Smooth muscle cell (in vitro differentiated cells): ENCODE measurements at regions not wholly inside any gene's neighbourhood (a gene's known extent, or its start where the extent isn't known, plus 50 kb on each side); places are given as distances from the start of the nearest gene placed in this dataset.
A peak's percentile ranks its signal among the peaks of the same experiment; 100 is the strongest.

ENCODE experiments used
- DNase-seq: peaks from one replicate; lab custom pipeline; 2025; ENCODE audit not compliant: unreplicated experiment; lab: John Stamatoyannopoulos, UW
- H2AFZ ChIP-seq: fragments of 200-600 bp; sonication (generic); 2 replicates; pipeline ENCODE4 v1.6.0; 2016; ENCODE audit warnings: antibody characterized with exemption, low read depth, mild to moderate bottlenecking
- H3F3A ChIP-seq: fragments of 200-600 bp; sonication (generic); 2 replicates; pipeline ENCODE4 v1.6.0; 2017; ENCODE audit warnings: antibody characterized with exemption, low read depth
- H3K27ac ChIP-seq: fragments of 200-600 bp; sonication (generic); 2 replicates; pipeline ENCODE4 v1.5.1; 2016; ENCODE audit warnings: low read depth, mild to moderate bottlenecking
- H3K27me3 ChIP-seq: fragments of 200-600 bp; sonication (generic); 2 replicates; pipeline ENCODE4 v1.6.1; 2016; ENCODE audit warnings: low read depth, mild to moderate bottlenecking
- H3K36me3 ChIP-seq: fragments of 200-600 bp; sonication (generic); 2 replicates; pipeline ENCODE4 v1.5.1; 2016; ENCODE audit warnings: low read depth
- H3K4me1 ChIP-seq: fragments of 200-600 bp; sonication (generic); 2 replicates; pipeline ENCODE4 v1.5.1; 2016; ENCODE audit warnings: low read depth
- H3K4me2 ChIP-seq: fragments of 200-600 bp; sonication (generic); 2 replicates; pipeline ENCODE4 v1.6.0; 2016; ENCODE audit warnings: mild to moderate bottlenecking
- H3K4me3 ChIP-seq: fragments of 200-600 bp; sonication (generic); 2 replicates; pipeline ENCODE4 v1.5.1; 2016; ENCODE audit warnings: mild to moderate bottlenecking
- H3K79me2 ChIP-seq: fragments of 200-600 bp; sonication (generic); 2 replicates; pipeline ENCODE4 v1.6.0; 2016; ENCODE audit warnings: low read depth, mild to moderate bottlenecking
- H3K9ac ChIP-seq: fragments of 200-600 bp; sonication (generic); 2 replicates; pipeline ENCODE4 v1.6.0; 2016; ENCODE audit warnings: low read depth
- H3K9me3 ChIP-seq: fragments of 200-600 bp; sonication (generic); replicated peaks from 2 replicates; pipeline ENCODE4 v1.5.1; 2016; ENCODE audit warnings: low read depth
- H4K20me1 ChIP-seq: fragments of 200-600 bp; sonication (generic); 2 replicates; pipeline ENCODE4 v1.6.0; 2016; ENCODE audit warnings: low read depth
- CTCF ChIP-seq: fragments of 200-600 bp; sonication (generic); IDR thresholded peaks from 2 replicates; pipeline ENCODE4 v1.5.1; 2017; ENCODE audit warnings: borderline replicate concordance, mild to moderate bottlenecking, antibody characterized with exemption; ENCODE audit not compliant: insufficient read depth, poor library complexity, severe bottlenecking
- WGBS: methylation state at CpG from one replicate; pipeline ENCODE4 v1.1.7; 2016; ENCODE audit warnings: low lambda C conversion rate; 5-methylcytosine and 5-hydroxymethylcytosine counted together

- no peak overlapping the region for H3K9ac ChIP-seq
- no peaks in the 10 kb centered on the region for H3K36me3 ChIP-seq
- H3F3A ChIP-seq = no peaks in the 10 kb centered on the region
- peak overlapping the region; percentile 96 for H3K27ac ChIP-seq
- no peaks in the 10 kb centered on the region for H3K27me3 ChIP-seq
- H3K79me2 ChIP-seq = no peaks in the 10 kb centered on the region
- WGBS = 70% methylated on average over 3 of the region's 3 CpGs
- H3K4me2 ChIP-seq = peak overlapping the region; percentile 74
- TF ChIP-seq CTCF = no peak
- H3K4me3 ChIP-seq = no peak overlapping the region
- H4K20me1 ChIP-seq = no peaks in the 10 kb centered on the region
- H2AFZ ChIP-seq = no peak overlapping the region
- H3K9me3 ChIP-seq = no peaks in the 10 kb centered on the region
- peaks cover 5% of the 10 kb centered on the region for H3K4me1 ChIP-seq
- DNase-seq = no peak
These were observed 106.3 kb upstream of the CARD18 start for GRCh38 chr11:105245781-105246315.

- H3K36me3 ChIP-seq = no peaks in the 10 kb centered on the region
- H3K4me1 ChIP-seq = peaks cover 5% of the 10 kb centered on the region
- peak overlapping the region; percentile 96 for H3K27ac ChIP-seq
- no peaks in the 10 kb centered on the region for H4K20me1 ChIP-seq
- H3K9me3 ChIP-seq = no peaks in the 10 kb centered on the region
- 26% methylated on average over 4 of the region's 4 CpGs for WGBS
- H3K9ac ChIP-seq = peak overlapping the region; percentile 85
- no peak for DNase-seq
- H3K4me3 ChIP-seq = no peak overlapping the region
- H3K4me2 ChIP-seq = peak overlapping the region; percentile 74
- H2AFZ ChIP-seq = peak overlapping the region; percentile 71
- H3K27me3 ChIP-seq = no peaks in the 10 kb centered on the region
- no peaks in the 10 kb centered on the region for H3F3A ChIP-seq
- no peaks in the 10 kb centered on the region for H3K79me2 ChIP-seq
- TF ChIP-seq CTCF = no peak
These were observed 104.7 kb upstream of the CARD18 start for GRCh38 chr11:105244160-105244825.

- Histone ChIP-seq H3K9me3 (no peaks in the 10 kb centered on the region), H3K9ac (no peak overlapping the region), H3K27ac (no peak overlapping the region), H3K27me3 (no peaks in the 10 kb centered on the region), H3K4me3 (no peak overlapping the region), H3F3A (no peaks in the 10 kb centered on the region), H2AFZ (no peak overlapping the region), H3K4me2 (no peak overlapping the region), H4K20me1 (no peaks in the 10 kb centered on the region), H3K79me2 (no peaks in the 10 kb centered on the region), H3K36me3 (no peaks in the 10 kb centered on the region), H3K4me1 (peaks cover 5% of the 10 kb centered on the region)
- 100% methylated on average over 1 of the region's 1 CpG for WGBS
- DNase-seq = no peak
- no peak for TF ChIP-seq CTCF
These were observed 101.6 kb upstream of the CARD18 start for GRCh38 chr11:105241136-105241535.

- no peaks in the 10 kb centered on the region for H3K79me2 ChIP-seq
- no peaks in the 10 kb centered on the region for H3K9me3 ChIP-seq
- H3K27ac ChIP-seq = no peak overlapping the region
- no peak for DNase-seq
- no peak overlapping the region for H3K4me3 ChIP-seq
- TF ChIP-seq CTCF = no peak
- H3K9ac ChIP-seq = no peak overlapping the region
- no peaks in the 10 kb centered on the region for H3K36me3 ChIP-seq
- no peaks in the 10 kb centered on the region for H3F3A ChIP-seq
- no peaks in the 10 kb centered on the region for H3K27me3 ChIP-seq
- H3K4me2 ChIP-seq = no peak overlapping the region
- 51% methylated on average over 2 of the region's 2 CpGs for WGBS
- peak overlapping the region; percentile 44 for H2AFZ ChIP-seq
- H4K20me1 ChIP-seq = no peaks in the 10 kb centered on the region
- no peaks in the 10 kb centered on the region for H3K4me1 ChIP-seq
These were observed 97.1 kb upstream of the CARD18 start for GRCh38 chr11:105236664-105237063.
